Fibroblast of gingiva (primary cell): ENCODE measurements at regions not wholly inside any gene's neighbourhood (a gene's known extent, or its start where the extent isn't known, plus 50 kb on each side); places are given as distances from the start of the nearest gene placed in this dataset.

Experiments used
- DNase-seq: peaks from one replicate; pipeline ENCODE4 v3.0.0-alpha.2; 2011; ENCODE audit warnings: low read depth

DNA sequence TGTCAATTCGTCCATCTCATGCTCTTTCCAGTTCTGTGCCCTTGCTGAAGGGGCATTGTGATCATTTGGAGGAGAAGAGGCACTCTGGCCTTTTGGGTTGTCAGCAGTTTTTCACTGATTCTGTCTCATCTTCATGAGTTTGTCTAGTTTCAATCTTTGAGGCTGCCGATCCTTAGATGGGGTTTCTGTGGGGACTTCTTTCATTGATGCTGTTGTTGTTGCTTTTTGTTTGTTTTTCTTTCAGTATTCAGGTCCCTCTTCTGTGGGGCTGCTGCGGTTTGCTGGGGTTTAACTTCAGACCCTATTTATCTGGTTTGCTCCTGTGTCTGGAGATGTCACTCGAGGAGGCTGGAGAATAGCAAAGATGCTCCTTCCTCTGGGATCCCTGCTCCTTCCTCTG, 224.3 kb downstream of the JRKL start:
- no peak for DNase-seq

DNA sequence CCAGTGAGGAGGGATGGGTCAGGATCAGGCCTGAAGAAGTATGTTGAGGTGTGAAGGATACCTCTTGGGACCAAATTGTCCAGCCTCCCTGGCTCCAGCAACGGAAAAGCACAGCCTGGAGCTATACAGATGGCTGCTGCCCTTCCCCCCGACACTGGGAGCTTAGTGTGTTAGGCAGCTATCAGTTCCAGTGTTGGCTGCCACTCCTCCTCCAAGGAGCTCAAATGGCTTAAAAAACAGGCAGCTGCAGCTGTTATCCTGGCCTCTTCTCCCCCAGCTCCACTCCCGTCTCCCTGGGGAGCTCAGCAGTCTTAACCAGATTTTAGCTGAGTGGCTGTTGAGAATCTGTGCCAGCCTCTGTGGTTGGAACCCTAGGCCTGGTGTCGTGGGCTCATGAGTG, 225.0 kb downstream of the JRKL start:
- no peak for DNase-seq

DNA sequence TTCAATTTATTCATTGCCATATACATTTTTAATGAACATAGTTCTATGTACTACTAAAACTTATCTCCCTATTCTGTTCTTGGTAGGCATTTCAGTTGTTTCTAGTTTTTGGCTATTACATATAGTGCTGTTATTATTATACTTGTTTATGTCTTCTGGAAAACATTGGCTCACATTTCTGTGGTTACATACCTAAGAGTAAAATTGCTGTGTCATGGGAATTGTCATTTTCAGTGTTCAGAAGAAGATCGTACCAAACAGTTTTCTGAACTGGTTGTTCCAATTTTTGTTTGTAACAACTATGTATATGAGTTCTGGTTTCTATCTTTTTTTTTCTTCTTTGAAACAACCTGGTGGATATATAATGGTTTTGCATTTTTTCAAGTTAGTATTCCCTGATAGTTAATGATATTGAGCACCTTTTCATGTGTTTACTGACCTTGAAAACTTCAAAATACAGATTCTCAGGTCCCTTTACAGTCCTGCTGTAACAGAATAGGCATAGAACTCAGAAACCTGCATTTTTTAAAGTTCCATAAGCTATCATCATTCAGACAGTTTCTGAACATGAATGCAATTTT, 230.7 kb downstream of the JRKL start:
- DNase-seq = no peak

DNA sequence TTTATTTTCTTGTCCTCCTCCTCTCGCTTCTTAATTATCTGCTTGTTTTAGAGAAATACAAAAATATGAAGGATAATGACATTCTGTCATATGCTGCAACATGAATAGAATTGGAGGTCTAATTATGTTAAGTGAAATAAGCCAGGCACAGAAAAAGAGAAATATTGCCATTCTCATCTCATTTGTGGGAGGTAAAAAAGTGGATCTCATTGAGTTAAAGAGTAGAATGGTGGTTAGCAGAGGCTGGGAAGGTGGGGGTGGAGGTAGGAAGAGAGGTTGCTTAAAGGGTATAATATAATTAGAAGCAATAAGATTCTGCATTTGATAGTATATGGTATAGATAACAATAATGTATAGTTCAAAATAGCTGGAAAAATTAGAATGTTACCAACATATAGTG, 231.3 kb downstream of the JRKL start:
- DNase-seq = no peak

DNA sequence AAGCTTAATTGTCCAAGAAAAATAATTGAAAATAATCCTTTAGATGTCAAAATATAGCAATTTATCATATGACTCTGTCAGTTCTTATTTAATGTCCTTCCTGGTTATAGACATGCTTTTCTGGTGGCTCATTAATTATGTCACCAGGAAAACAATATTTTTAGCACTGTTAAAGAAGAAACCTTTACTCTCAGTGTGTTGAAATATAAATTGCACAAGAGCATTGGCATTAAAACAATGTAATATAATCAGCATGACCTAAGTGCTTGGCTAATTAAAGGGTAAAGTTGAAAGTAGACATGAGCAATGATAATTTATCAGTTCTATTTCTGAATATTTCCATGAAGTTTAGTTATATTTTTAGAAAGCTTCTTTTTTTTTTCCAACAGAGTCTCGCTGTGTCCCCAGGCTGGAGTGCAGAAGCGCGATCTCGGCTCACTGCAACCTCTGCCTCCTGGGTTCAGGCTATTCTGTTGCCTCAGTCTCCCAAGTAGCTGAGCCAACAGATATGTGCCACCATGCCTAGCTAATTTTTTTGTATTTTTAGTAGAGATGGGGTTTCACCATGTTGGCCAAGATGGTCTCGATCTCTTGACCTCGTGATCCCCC, 232.3 kb downstream of the JRKL start:
- no peak for DNase-seq

DNA sequence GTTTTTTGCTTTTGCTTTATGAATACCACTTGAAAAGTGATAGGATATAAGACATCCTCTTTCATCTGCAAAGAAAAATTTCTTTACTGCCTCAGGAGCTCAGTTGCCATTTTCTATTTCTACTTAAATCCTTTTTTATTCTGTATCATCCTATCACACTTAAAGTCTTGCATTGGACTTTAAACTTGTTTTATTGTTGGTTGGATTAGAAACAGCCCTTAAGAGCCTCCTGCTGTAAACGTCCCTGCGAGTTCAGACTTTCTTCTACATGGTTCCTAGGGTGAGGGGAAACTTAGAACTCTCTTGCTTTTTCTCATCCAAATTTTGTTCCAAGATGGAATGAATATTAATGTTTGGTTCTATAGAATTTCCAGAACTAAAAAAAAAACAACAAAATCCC, 234.3 kb downstream of the JRKL start:
- no peak for DNase-seq

DNA sequence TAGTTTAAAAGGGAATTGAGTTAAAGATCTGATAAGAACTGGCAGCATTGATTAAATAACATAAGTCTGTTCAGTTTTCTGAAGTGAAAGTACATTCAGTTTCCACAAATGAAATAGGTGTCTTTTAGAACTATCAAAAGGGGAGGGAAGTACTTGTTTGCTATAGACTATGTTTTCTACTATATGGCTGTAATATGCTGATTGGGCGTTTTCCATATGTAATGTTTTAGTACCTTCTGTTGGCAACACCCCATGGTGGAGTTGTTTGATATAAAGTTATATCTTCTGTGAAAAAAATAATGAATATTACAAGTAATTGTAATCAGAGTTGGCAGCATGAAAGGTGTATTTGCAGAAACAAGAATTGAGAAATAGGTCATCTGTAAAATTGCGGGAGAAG, 237.6 kb downstream of the JRKL start:
- DNase-seq = no peak

DNA sequence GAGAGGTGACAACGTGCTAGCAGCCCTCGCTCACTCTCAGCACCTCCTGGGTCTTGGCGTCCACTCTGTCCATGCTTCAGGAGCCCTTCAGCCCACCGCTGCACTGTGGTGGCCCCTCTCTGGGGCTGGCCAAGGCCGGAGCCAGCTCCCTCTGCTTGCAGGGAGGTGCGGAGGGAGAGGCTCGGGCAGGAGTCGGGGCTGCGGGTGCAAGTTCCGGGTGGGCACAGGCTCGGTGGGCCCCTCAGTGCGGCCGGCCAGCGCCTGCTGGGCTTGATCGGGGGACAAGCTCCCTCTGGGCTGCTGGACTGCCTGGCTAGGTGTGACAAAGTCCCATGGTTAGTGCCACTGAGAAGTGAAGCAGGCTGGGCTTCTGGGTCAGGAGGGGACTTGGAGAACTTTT, 245.8 kb downstream of the JRKL start:
- DNase-seq = no peak

DNA sequence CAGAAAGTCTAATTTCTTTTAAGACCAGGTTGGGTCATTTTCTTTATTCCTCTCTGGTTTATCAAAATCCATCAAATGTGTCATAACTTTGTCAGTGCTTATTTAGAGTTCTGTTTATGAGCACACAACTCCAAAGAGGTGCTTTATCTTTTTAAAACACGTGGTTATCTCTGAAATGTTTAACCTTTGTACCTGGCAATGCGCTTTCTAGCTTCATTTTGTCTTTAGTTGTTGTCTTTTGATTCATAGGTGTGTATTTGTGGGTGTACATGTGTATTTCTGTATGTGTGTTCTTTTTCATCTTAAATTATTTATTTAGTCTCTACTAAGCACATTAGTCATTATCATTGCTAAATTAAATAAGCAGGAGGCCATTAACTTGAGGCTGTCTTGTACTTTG, 251.4 kb downstream of the JRKL start:
- no peak for DNase-seq

DNA sequence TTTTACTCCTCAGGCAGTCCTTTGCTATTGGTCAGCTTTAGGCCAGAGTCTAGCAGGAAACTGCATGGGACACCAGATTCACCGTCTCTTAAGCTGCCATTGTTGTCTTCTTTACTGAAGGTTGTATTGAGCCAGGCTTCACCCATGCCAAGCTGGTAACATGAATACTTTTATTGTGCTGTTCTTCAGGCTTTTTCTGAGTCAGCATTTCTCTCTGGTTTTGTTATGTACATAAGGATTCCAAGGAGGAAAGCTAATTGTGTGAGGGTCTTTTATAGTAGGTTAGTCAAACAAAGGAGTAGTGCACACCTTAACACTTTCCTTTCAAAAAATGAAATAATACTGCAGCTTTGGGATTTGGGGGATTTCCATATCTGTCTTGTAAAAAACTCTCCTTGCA, 252.8 kb downstream of the JRKL start:
- DNase-seq = no peak

DNA sequence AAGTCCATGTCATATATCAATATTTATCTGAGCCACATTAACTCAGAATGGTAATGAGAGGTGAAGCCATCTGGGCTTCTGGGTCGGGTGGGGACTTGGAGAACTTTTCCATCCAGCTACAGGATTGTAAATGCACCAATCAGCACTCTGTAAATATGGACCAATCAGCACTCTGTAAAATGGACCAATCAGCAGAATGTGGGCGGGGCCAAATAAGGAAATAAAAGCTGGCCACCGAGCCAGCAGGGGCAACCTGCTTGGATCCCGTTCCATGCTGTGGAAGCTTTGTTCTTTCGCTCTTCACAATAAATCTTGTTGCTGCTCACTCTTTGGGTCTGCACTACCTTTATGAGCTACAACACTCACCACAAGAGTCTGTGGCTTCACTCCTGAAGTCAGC, 253.4 kb downstream of the JRKL start:
- DNase-seq = no peak

DNA sequence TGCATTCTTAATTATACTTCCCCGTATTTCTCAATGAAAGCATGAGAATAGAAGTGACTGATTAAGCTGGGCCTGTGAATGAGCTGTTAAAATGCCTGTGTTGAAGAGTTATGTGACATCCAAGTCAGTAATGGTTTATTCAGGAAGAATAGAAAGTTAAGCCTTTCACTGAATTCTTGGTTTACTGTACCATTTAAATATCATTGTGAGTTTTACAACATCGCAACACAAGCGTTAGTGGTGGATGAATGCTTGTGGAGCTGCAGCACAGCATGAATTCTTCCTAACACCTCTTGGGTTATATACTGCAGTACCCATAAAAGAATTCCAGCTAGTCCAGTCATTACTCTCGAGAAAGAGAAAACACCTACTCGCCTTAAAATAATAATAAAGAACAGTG, 257.8 kb downstream of the JRKL start:
- DNase-seq = no peak

DNA sequence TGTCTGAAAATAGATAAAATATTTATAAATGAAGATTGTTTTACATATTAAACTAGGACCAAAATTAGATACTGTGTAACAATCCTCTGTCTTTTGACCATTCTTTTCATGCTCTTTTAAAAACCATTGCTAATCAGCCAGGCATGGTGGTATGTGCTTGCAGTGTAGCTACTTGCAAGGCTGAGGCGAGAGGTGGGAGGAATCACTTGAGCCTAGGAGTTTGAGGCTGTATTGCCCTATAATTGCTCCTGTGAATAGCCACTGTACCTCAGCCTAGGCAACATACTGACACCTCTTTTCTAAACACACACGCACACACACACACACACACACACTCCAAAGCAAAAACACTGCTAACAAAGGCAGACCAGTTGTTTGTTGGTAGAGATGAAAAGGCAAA, 259.2 kb downstream of the JRKL start:
- no peak for DNase-seq

DNA sequence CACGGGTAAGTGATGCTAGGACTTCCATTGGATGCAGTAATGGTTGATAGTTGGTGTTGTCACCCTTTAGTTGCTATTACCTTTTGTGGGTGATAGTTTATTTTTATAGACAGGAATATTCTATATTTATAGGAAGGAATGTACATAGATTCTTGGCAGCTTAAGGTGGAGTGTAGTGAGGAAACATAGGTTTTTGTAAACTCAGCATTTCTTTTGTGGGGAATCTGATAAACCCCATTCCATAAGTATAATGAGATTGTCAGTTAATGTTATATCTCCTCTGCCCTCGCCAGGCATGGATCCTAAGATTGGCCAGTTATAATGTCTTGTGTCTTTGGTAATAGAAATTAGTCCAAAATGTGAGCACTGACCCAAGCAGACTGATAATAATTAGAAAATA, 262.7 kb downstream of the JRKL start:
- DNase-seq = no peak

DNA sequence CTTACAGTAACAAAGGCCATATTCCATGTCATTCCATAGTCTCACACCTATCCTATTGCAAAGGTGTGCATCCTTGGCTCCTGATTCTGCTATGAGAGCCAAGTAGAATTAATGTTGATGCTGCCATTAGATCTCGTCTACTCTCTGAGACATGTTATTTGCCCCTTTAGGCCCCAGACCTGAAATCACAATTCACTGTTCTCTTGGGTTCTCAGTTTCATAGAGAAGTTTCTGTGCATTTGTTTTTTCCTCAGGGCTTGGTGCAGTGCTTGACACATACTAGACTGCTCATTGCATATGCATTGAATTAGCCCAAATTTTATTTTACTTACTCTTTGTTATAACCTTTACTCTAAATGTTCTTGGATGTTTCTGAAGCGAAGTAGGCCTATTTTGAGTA, 265.7 kb downstream of the JRKL start:
- no peak for DNase-seq

DNA sequence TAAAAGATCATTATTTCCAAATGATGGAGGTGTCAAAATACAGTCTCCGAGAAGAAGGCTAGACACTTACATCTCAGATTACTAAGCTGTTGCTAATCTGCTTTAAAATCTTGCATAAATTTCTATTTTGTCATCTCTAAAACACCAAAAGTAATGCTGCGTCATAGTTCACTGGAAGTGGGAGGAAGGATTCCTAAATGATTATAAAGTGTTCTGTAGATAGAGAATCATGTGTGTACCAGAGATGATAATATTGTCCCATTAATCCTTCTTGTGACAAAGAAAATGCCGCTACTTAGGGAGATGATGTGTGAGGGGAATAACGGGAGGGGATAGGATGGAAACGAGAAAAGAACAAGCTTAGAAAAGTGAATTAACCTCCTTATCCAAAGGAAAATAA, 268.6 kb downstream of the JRKL start:
- no peak for DNase-seq

DNA sequence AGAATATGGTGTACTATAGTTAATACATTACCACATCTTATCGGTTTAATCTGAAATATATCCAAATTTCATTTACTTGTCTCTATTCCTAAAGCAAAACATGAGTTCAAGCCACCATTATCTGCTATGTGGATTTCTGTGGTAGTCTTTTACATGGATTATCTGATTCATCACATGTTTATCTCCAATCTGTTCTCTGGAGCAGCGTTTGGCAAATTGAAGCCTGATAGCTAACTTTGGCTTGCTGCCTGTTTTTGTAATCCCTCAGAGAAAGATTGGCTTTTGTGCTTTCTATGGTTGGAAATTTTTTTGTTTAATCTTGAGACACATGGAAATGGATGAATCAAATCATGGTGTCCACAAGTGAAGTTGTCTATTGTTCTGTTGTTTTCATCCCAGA, 274.3 kb downstream of the JRKL start:
- DNase-seq = no peak

DNA sequence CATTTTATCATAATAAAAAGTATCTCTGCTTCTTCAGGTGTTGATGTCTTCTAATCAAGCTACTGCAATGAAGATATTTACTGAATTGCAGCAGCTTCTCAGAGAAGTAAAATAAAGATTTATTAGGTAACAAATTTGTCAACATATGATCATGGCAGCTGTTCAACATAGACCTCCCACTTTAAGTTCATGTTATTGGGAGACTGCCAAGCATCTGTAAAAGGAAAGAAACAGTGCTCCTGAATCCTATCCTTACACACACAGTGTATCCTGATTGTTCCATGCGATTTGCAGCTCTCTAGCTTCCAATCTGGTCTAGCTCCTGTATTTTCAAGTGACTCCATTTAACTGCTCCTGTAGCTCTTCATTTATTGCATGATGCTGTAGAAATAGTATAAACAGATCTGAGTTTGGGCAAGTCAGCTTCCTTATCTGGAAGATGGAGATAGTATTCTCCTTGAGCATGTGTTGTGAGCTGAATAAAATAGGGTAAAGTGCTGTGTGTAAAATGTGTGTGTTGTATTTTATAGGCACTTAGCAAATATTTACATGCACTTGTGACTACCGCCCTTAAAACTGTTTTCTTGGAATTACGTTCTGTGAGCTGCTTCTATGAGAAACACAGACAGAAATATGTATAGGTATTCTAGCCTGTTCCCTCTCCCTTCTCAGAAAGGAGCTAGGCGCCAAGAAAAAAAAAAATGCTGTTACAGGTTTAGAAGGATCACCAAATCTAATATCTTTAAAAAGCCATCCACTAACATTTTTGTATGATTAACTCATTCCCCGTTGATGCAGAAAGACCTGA, 290.6 kb downstream of the JRKL start:
- no peak for DNase-seq

DNA sequence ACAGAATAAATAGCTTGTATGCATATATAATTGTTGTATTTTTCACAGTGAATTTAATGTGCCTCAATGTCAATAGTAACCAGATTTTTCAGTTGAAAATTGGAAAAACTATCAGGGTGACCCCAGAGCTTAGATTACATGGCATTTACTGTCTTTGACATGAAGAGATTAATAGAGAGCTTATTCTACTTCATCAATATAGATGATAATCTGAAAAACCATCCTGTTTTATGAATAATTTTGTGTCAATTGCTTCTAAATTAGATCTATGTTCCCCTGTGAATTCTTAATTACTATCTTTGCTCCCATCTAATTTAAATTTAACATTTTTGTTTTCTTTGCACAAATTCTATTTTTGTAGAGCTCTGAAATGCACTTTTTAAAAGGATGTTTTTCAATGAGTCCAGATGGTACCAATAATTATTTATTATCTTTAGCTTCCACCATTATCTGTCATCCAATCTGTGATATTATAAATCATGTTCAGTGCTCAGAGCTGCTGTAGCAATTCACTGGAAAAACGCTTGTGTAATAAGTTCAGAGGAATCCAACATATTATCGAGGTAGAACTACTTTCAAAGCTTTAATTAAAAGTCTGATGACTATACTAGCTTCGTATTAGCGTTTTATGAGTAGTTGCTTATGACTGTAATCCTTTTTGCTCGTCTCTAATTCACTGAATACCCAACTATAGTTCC, 291.4 kb downstream of the JRKL start:
- DNase-seq = no peak

DNA sequence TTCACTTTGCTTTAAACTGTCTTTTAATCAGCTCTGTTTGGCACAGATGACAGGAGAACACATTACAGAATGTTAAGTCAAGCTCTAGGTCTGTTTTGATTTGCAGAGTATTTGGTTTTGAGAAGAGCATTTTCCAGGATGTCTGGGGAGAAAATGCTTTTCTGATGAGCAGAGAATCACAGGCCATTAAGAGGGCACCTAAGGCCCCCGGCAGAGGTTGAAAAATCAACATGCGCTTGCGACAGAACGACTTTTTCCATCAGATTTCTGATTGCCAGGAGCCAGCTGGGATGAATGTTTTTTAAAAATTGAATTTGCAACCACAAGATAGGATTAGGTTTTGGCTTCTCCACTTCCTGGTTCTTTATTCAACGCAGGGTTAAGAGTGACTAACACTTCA, 304.5 kb downstream of the JRKL start:
- no peak for DNase-seq

DNA sequence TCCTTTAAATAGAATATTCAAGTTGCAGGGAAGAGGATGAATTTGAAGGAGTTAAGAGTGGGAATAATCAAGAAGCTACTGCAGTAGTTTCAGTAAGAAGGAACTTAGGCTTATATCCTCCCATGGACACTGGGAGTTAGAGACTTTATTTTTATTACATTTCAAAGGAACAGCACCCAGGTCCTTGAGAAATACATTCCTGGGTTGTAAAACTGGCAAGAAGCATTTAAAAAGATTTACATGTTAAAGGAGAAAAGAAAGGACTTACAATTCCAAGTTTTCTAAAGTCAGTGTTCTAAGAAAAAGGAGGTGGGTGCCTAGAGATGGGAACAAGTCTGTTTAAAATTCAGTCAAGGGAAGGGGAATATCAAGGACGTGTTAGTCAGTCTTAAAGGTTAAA, 306.9 kb downstream of the JRKL start:
- no peak for DNase-seq

DNA sequence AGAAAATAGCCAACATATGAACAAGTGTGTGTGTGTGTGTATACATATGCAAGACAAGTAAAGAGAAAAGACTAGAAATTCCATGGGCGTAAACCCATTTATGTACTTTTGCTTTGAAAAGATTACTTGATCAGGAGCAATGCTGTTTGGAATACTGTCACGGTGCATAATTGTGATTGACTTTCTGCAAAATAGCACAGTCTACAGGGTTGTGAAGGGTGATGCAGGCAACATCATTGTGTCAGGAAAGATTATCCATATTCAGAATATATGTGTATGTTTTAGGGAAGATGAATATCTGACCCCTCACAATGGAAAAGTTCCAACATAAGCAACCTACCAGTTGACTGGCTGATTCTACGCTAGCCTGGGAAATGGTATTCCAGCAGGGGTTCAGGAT, 307.7 kb downstream of the JRKL start:
- no peak for DNase-seq

DNA sequence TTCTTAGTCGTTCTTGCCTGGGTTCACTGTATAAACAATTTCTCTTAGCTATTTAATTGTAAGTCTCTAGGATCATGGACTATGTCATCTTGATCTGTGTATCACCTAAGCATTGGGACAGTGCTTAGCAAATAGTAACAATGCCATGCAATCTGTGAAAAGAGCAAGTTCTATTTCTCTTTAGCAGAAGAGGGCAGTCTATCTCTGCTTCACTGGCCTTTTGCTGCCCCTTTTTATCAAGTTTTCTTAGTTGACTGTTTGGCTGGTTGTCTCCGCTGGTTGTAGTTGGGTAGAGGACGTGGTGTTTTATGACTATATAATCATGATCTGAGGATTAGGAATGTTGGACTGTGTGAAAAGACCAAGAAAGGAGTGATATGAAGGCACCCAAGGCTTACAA, 315.0 kb downstream of the JRKL start:
- DNase-seq = no peak
